H4 (cell line): ENCODE measurements at regions not wholly inside any gene's neighbourhood (a gene's known extent, or its start where the extent isn't known, plus 50 kb on each side); places are given as distances from the start of the nearest gene placed in this dataset.
"Not testable (repeated sequence)": the region's sequence is repeated elsewhere in the genome, so short reads cannot be mapped to it uniquely, and the experiment has no call there.

Experiments used
- DNase-seq: peaks from one replicate; pipeline ENCODE4 v3.0.0-alpha.2; 2015; ENCODE audit warnings: low spot score

DNA sequence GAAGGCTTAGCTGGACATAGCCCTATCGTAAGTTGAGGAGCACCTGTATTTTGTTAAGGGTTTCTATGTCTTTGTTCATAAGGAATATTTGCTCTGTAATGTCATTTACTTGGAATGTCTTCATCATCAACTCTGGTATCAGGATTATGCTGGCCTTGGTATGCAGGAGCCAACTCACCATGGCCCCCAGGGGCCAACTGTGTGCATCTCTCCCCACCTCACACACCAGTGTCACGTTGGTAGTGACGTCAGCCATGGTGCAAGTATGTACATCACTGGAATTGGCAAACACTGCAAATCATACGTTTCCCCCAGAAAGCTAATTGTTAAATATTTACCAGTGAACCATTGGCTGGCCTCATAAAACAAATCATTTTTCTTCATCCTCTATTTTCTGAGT lies 70.8 kb downstream of the YTHDF1 start:
- DNase-seq, result no peak

- no peak for DNase-seq
Observed at GRCh38 chr20:63142933-63143332, 73.0 kb downstream of the YTHDF1 start.

- no peak for DNase-seq
Observed at GRCh38 chr20:63141531-63141930, 74.4 kb downstream of the YTHDF1 start.

GRCh38 chr20:63140514-63141433 lies 75.2 kb downstream of the YTHDF1 start:
- DNase-seq, result no peak

DNA sequence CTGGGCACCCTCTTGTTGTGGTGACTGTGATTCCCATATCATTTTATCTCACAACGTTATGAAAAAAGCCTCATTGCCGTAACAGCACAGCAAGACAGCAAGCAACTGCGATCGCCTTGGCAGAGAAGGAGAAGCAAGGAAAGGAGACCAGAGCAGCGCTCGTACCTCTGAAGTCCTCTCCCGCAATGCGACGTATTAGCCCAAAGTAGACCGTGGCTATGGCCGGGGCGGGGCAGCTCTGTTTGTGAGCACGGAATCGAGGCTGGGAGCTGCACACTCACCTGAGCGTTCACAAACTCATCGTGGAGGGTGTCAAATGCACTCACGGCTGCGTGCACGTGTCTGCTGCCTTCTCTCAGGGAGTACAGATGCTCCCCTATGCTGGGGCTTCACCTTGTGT lies 76.1 kb downstream of the YTHDF1 start:
- DNase-seq, result no peak

DNA sequence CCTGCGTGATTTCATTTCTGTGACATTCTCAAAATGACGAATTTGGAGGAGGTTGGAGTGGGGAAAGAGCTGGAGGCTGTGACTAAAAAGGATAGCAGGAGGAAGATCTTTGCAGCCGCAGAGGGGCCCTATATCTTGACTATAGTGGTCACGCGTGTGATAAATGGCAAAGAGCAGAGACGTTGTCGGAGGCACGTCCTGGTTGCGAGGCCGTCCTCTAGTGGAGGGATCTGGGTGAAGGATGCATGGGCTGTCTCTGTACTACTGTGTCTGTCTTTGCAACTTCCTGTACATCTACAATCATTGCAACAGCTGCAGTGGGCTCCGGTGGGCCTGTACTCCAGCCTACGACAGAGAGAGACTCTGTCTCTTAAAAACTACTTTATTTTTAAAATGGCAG lies 76.6 kb downstream of the YTHDF1 start:
- DNase-seq, result no peak

DNA sequence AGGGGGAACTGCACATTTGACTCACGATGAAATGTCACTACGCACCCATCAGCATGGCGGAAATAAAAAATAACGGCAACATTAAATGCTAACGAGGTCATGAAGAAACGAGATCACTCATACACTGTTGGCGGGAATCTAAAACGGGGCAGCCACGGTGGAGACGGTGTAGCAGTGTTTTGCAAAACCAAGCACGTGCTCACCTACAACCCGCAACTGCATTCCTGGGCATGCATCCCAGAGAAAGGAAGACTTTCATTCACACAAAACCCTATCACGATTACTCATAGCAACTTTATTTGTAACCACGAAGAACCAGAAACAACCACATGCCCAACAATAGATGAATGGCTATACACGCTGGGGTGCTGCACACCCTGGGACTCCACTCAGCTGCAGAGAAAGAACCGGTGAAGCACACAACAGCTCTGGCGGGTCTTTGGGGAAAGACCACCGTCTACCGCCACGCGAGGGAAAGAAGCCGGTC lies 77.0 kb downstream of the YTHDF1 start:
- peak; percentile 80 for DNase-seq

- DNase-seq, result no peak
Observed at GRCh38 chr20:63137851-63138415, 78.0 kb downstream of the YTHDF1 start.

DNA sequence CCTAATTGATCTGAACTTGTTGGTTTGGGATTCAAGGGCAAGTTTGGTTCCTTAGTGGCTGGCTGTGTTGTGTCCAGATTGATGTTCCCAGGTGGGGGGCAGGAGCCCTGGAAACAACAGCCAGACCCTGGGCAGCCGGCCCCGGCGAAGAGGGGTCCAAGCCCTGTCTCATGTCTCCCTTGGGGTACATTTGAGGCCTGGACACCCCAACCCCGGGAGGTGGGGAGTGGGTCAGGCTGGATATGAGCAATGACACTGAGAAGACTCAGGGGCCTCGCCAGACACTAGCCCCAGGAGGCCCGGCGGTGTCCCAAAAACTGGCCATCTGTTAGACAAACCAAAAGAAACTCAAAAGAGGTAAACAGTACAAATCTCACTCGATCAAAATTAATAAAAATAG lies 79.6 kb downstream of the YTHDF1 start:
- no peak for DNase-seq

DNA sequence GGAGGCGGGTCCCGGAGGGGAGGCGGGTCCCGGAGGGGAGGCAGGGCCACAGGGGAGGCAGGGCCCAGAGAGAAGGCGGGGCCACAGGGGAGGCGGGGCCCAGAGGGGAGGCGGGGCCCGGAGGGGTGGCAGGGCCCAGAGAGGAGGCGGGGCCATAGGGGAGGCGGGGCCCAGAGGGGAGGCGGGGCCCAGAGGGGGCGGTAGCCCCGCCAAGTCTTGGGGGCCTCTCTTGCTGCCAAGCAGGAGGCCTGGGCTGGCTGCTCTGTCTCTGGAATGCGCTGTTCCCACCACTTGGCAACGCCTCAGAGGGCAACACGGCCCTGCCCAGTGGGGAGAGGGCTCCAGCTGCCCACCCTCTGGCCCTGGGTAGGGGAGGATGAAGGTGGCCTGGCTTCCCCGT lies 80.5 kb downstream of the YTHDF1 start:
- DNase-seq, result no peak

DNA sequence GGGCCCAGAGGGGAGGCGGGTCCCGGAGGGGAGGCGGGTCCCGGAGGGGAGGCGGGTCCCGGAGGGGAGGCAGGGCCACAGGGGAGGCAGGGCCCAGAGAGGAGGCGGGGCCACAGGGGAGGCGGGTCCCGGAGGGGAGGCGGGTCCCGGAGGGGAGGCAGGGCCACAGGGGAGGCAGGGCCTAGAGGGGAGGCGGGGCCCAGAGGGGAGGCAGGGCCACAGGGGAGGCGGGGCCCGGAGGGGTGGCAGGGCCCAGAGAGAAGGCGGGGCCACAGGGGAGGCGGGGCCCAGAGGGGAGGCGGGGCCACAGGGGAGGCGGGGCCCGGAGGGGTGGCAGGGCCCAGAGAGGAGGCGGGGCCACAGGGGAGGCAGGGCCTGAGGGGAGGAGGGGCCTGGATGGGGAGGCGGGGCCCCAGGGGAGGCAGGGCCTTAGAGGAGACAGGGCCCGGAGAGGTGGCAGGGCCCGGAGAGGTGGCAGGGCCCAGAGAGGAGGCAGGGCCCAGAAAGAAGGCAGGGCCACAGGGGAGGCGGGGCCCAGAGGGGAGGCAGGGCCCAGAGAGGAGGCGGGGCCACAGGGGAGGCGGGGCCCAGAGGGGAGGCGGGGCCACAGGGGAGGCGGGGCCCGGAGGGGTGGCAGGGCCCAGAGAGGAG lies 81.1 kb downstream of the YTHDF1 start:
- DNase-seq, result not testable (repeated sequence)

- DNase-seq, result no peak
Observed at GRCh38 chr20:63134201-63134612, 81.7 kb downstream of the YTHDF1 start.

- no peak for DNase-seq
Observed at GRCh38 chr20:63133481-63134091, 82.3 kb downstream of the YTHDF1 start.

GRCh38 chr20:63132715-63133471 lies 83.0 kb downstream of the YTHDF1 start:
- DNase-seq, result no peak

GRCh38 chr20:63132131-63132714 lies 83.7 kb downstream of the YTHDF1 start:
- DNase-seq, result no peak

DNA sequence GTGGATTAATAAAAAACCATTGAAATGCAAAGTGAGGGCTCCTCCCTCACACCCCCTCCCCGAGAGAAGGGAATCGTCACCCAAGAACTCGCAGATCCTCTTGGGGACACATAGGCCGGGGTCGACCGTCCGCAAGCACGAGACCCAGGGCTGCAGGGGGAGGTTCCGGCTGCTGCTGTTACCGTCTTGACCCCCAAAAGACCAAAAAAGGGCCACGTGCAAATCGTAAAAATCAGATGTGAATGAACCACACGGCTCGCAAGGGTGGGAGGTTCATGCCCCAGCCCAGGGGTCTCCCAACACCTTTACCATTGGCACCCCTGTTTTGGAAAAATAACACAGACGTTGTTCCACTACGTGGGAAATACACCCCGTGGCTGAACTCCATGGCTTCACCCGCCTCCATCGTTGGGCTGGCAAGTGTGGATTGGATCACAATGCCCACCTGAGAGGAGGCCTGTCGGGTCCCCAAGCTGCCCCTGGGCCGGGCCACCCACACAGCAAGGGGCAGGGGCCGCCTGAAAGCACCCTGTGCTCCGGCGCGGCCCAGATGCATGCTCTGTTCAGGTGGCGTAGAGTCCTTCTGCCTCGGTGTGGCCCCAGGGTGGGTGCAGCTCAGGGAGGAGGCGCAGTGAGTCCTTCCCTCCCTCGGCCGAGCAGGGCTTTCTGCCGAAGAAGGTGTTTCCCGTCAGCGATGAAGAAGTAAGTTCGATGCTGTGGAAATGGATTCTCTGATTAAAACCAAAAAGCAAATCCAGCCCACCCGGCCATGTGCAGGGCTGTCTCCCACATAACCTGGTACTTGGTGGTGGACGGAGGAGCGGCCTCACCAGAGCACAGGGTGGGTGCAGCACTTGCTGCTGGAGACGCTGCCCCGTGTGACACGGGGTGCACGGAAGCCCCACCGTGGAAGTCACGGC lies 85.0 kb downstream of the YTHDF1 start:
- no peak for DNase-seq

DNA sequence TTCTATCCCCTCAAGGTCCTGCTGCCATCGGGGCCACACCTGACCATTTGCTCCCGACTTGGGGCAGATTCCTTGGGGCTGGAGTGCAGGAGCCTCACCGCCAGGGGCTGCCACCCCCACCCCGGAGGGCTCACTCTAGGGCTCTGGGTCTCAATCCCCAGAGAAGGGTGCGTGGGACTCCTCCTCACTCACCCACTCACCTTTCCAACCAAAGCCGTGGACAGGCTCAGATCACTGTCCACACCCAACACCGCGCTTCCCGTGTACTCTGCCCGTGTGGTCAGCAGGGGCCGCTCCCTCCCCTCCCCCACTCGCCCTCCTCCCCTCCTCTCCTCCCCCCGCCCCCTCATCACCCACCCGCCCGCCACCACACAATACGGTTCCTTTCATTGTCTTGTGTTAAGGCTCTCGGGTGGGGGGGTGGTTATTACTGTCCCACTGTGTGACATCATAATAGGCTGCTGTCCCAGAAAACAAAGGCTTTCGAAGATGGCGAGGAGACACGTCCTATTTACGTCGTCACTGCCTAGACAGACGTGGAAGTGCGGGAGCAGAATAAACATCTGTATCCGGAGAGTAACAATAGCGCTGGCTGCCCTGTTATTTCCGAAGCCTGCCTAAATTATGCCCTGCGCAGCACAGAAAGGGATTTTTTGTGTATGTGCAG lies 85.8 kb downstream of the YTHDF1 start:
- no peak for DNase-seq

DNA sequence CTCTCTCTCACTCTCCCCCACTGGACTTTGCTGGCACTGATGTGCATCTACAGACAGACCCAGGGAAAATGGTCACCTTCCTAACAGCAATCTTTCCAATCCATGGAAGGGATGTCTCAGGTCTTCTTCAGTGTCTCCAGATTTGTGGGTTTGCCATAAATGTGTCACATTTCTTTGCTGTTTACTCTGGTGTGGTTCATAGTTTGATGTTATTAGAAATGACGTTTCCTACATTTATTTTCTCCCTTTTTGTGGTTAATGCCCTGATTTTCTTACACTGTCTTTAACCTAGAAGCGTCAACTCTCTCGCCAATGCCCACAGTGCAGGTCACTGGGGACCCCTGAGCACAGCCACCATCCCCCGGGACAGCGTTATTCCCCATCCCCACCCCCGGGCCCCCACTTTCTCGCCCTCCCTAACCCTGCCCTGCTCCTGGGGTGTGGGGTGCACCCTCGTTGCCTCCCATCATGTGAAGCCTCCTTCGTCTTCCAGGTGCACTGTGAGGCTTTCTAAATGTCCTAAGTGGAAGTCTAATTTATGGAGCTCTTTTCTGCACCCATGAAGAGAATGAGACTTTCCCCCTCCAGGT lies 86.5 kb downstream of the YTHDF1 start:
- no peak for DNase-seq

GRCh38 chr20:63128956-63129355 lies 87.0 kb downstream of the YTHDF1 start:
- no peak for DNase-seq
